Kidney (tissue), 13 donors: ENCODE measurements at regions not wholly inside any gene's neighbourhood (a gene's known extent, or its start where the extent isn't known, plus 50 kb on each side); places are given as distances from the start of the nearest gene placed in this dataset.

Source experiments
- DNase-seq, 5 donors: peaks; one replicate each; pipeline ENCODE4 v3.0.0-alpha.2; 2013 to 2020
- FAIRE-seq: peaks from 2 replicates; lab custom pipeline; 2012; peaks lifted over from hg19 to GRCh38; lab: Jason Lieb, UNC
- H3K27ac ChIP-seq, 2 donors: one replicate each; pipeline ENCODE4 v1.7.0; 2013; ENCODE audit warnings: low read depth in 2 of 2, low read length in 2 of 2, inconsistent platforms in 1 of 2
- H3K27me3 ChIP-seq: one replicate; pipeline ENCODE4 v1.7.1; 2013; ENCODE audit warnings: low read length, inconsistent platforms; ENCODE audit not compliant: control insufficient read depth, insufficient read depth
- H3K36me3 ChIP-seq, 3 donors: one replicate each; pipeline versions ENCODE4 v1.7.0 to v1.7.1; 2013; ENCODE audit warnings: low read length in 3 of 3, control low read depth in 1 of 3, inconsistent platforms in 1 of 3; ENCODE audit not compliant: insufficient read depth in 3 of 3, control insufficient read depth in 2 of 3
- H3K4me1 ChIP-seq, 3 donors: one replicate each; pipeline versions ENCODE4 v1.7.0 to v1.7.1; 2013; ENCODE audit warnings: low read length in 3 of 3, inconsistent platforms in 1 of 3, low read depth in 1 of 3; ENCODE audit not compliant: control insufficient read depth in 2 of 3, insufficient read depth in 2 of 3
- H3K4me3 ChIP-seq, 3 donors: one replicate each; pipeline versions ENCODE4 v1.7.0 to v1.8.1; 2013; ENCODE audit warnings: low read length in 3 of 3, control low read depth in 1 of 3, inconsistent platforms in 1 of 3
- H3K9ac ChIP-seq, 3 donors: one replicate each; pipeline versions ENCODE4 v1.7.0 to v1.7.1; 2013; ENCODE audit warnings: low read length in 3 of 3, control low read depth in 1 of 3, inconsistent platforms in 1 of 3
- H3K9me3 ChIP-seq, 3 donors: one replicate each; pipeline versions ENCODE4 v1.7.0 to v1.7.1; 2013; ENCODE audit warnings: low read length in 3 of 3, control low read depth in 1 of 3, inconsistent platforms in 1 of 3; ENCODE audit not compliant: control insufficient read depth in 2 of 3, insufficient read depth in 1 of 3
- CTCF ChIP-seq: IDR thresholded peaks from 3 replicates; pipeline ENCODE4 v1.5.1; 2012; ENCODE audit warnings: mild to moderate bottlenecking, moderate library complexity, borderline replicate concordance; ENCODE audit not compliant: insufficient read depth; ENCODE audit errors: extremely low read depth
- intact Hi-C: fragments of 100-400 bp; cut with DNase I; formaldehyde crosslinking; loops from one replicate; pipeline ENCODE4 v1.11.1; 2022
- donor health status: control.
- donor health status: control.
- donor health status: control.
- donor health status: control.
- donor health status: control.
- donor health status: DM: yes; HTN: yes; CAD: no.
- donor health status: Normal renal cell carcinoma (clear cell type).

- intact Hi-C loops: no loop called here
- H3K27me3 ChIP-seq: no peaks in the 10 kb centered on the region
- no peaks in the 10 kb centered on the region for H3K36me3 ChIP-seq
- no peaks in the 10 kb centered on the region for H3K9me3 ChIP-seq
- FAIRE-seq (no peak), DNase-seq (no peak)
- no peak for TF ChIP-seq CTCF
- no peak overlapping the region for H3K27ac ChIP-seq
- H3K9ac ChIP-seq: no peak overlapping the region
- no peak overlapping the region for H3K4me3 ChIP-seq
- no peaks in the 10 kb centered on the region for H3K4me1 ChIP-seq
Observed at GRCh38 chr18:53790786-53791185, 433.7 kb downstream of the MBD2 start.

- no peak for TF ChIP-seq CTCF
- intact Hi-C loops: no loop called here
Observed at GRCh38 chr18:53789376-53790247, 434.9 kb downstream of the MBD2 start.

DNA sequence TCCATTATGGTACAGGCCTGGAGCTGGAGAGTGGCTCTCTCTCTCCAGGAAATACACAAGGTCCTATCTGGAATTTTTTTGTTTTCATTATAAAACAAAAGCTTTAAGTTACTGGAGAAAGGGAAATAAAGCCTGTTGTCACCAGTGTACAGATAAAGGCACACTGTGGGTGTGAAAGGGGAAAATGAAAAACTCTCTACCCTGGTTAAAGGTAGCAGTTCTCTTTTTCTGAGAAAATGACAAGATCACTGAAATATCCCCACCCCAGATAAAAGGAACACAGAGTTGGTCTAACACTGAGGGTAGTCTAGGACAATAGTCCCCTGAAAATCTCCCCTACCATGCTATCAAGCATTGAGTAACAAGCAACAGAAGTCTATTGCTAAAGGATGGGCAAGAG is 438.7 kb downstream of the MBD2 start:
- Histone ChIP-seq H3K9me3 (no peaks in the 10 kb centered on the region), H3K27me3 (no peaks in the 10 kb centered on the region), H3K27ac (no peak overlapping the region), H3K4me1 (no peaks in the 10 kb centered on the region), H3K9ac (no peak overlapping the region), H3K36me3 (no peaks in the 10 kb centered on the region), H3K4me3 (no peak overlapping the region)
- DNase-seq (no peak), FAIRE-seq (no peak)
- no peak for TF ChIP-seq CTCF
- intact Hi-C loops: no loop called here

More at GRCh38 chr18:53789376-53790247, 434.9 kb downstream of the MBD2 start:
- FAIRE-seq (no peak), DNase-seq (peak in 2 of 5 donors; percentile 1 to 3)
- Histone ChIP-seq H3K4me3 (no peak overlapping the region), H3K36me3 (no peaks in the 10 kb centered on the region), H3K27me3 (no peaks in the 10 kb centered on the region), H3K9me3 (no peaks in the 10 kb centered on the region), H3K27ac (no peak overlapping the region), H3K9ac (no peak overlapping the region), H3K4me1 (no peaks in the 10 kb centered on the region)
